HCT116 (cell line): ENCODE measurements at regions not wholly inside any gene's neighbourhood (a gene's known extent, or its start where the extent isn't known, plus 50 kb on each side); places are given as distances from the start of the nearest gene placed in this dataset.

Experiments
- ATAC-seq: fragments of 200-7000 bp; cut with Tn5 transposase; 2 replicates; pipeline ENCODE4 v1.9.1; 2020; ENCODE audit warnings: mild to moderate bottlenecking, moderate library complexity
- BruUV-seq: library from RNA; stranded (reverse); fragments of 400-500 nt; replicated peaks from 2 replicates; lab custom pipeline; 2021; lab: Mats Ljungman, UMichigan
- CTCF ChIA-PET: fragments of 300-600 bp; sonication (Branson Sonifier 250); formaldehyde crosslinking; loops from one replicate; lab custom pipeline; 2021; ENCODE audit warnings: antibody characterized with exemption; lab: Charles Lee
- POLR2A ChIA-PET: fragments of 300-600, 350-600 bp; sonication (Branson Sonifier 250); formaldehyde crosslinking; loops from one replicate; lab custom pipeline; 2021; ENCODE audit warnings: antibody characterized with exemption; lab: Charles Lee
- RAD21 ChIA-PET, 2 experiments: fragments of 300-600 bp; sonication (Branson Sonifier 250); formaldehyde crosslinking; loops; one replicate each; lab custom pipeline; 2023; ENCODE audit warnings: low total read pairs in 2 of 2; ENCODE audit not compliant: uncharacterized antibody in 2 of 2, unreplicated experiment in 2 of 2, low non-redundant PET in 1 of 2; lab: Charles Lee
- DNase-seq: peaks from one replicate; pipeline ENCODE4 v3.0.0-alpha.2; 2010; ENCODE audit warnings: low read depth, low spot score
- H2AFZ ChIP-seq: fragments of 200-600 bp; shearing (Covaris generic), sonication (generic); 2 replicates; pipeline ENCODE4 v1.6.1; 2017; ENCODE audit warnings: low read depth, mixed run types, mixed read lengths, antibody characterized with exemption, low read length; ENCODE audit not compliant: poor library complexity, severe bottlenecking
- H3K27ac ChIP-seq: 2 replicates; pipeline ENCODE4 v1.5.1; 2012; ENCODE audit warnings: low read depth, low read length
- H3K27me3 ChIP-seq: fragments of 200-600 bp; sonication (generic); 2 replicates; pipeline ENCODE4 v1.6.1; 2016; ENCODE audit warnings: mixed run types, low read length, mixed read lengths; ENCODE audit not compliant: insufficient read depth
- H3K36me3 ChIP-seq, 2 experiments: fragments of 200-500 bp in 1 of 2; fragments of 200-600 bp in 1 of 2; sonication (Bioruptor generic) in 1 of 2; sonication (generic) in 1 of 2; 2 replicates each; pipeline versions ENCODE4 v1.5.1 to v1.6.1; 2014 to 2016; ENCODE audit warnings: low read length in 2 of 2, inconsistent platforms in 1 of 2, mixed read lengths in 1 of 2, mixed run types in 1 of 2; ENCODE audit not compliant: insufficient read depth in 2 of 2, control insufficient read depth in 1 of 2
- H3K4me1 ChIP-seq, 2 experiments: fragments of 200-600 bp in 1 of 2; sonication (generic) in 1 of 2; 2 replicates each; pipeline versions ENCODE4 v1.5.1 to v1.6.1; 2012 to 2017; ENCODE audit warnings: low read length in 2 of 2, inconsistent platforms in 1 of 2, mild to moderate bottlenecking in 1 of 2, mixed read lengths in 1 of 2, mixed run types in 1 of 2, moderate library complexity in 1 of 2; ENCODE audit not compliant: insufficient read depth in 2 of 2, control insufficient read depth in 1 of 2
- H3K4me2 ChIP-seq: fragments of 200-600 bp; sonication (generic); 2 replicates; pipeline ENCODE4 v1.6.1; 2017; ENCODE audit warnings: mixed run types, low read length, mixed read lengths
- H3K4me3 ChIP-seq, 2 experiments: fragments of 200-600 bp in 1 of 2; sonication (generic) in 1 of 2; replicated peaks in 1 of 2; 2 replicates each; pipeline ENCODE4 v1.5.1; 2011 to 2016; ENCODE audit warnings: low read length in 2 of 2, control low read depth in 1 of 2, low read depth in 1 of 2, mild to moderate bottlenecking in 1 of 2, mixed read lengths in 1 of 2, mixed run types in 1 of 2
- H3K79me2 ChIP-seq: fragments of 200-600 bp; sonication (generic); 2 replicates; pipeline ENCODE4 v1.6.1; 2017; ENCODE audit warnings: mild to moderate bottlenecking, mixed run types, low read length, moderate library complexity, mixed read lengths; ENCODE audit not compliant: insufficient read depth
- H3K9ac ChIP-seq: fragments of 200-600 bp; sonication (generic); 2 replicates; pipeline ENCODE4 v1.6.1; 2016; ENCODE audit warnings: low read length, mixed read lengths
- H3K9me2 ChIP-seq: fragments of 200-600 bp; sonication (generic), shearing (Covaris generic); 2 replicates; pipeline ENCODE4 v1.6.1; 2017; ENCODE audit warnings: mixed run types, mild to moderate bottlenecking, moderate library complexity; ENCODE audit not compliant: insufficient read depth
- H3K9me3 ChIP-seq, 2 experiments: fragments of 200-500 bp in 1 of 2; fragments of 200-600 bp in 1 of 2; sonication (Bioruptor generic) in 1 of 2; sonication (generic) in 1 of 2; 2 replicates each; pipeline ENCODE4 v1.6.1; 2014 to 2017; ENCODE audit warnings: low read length in 2 of 2, mixed read lengths in 2 of 2, inconsistent platforms in 1 of 2, low read depth in 1 of 2, mild to moderate bottlenecking in 1 of 2, mixed run types in 1 of 2, moderate library complexity in 1 of 2; ENCODE audit not compliant: control insufficient read depth in 1 of 2, insufficient read depth in 1 of 2
- H4K20me1 ChIP-seq: fragments of 200-600 bp; sonication (generic), shearing (Covaris generic); 2 replicates; pipeline ENCODE4 v1.6.1; 2017; ENCODE audit warnings: mixed run types, mild to moderate bottlenecking, moderate library complexity; ENCODE audit not compliant: insufficient read depth
- CBX3 ChIP-seq: IDR thresholded peaks from 2 replicates; pipeline ENCODE4 v1.6.1; 2012; ENCODE audit warnings: low read depth
- CEBPB ChIP-seq: IDR thresholded peaks from 2 replicates; pipeline ENCODE4 v1.6.1; 2012; ENCODE audit warnings: low read depth
- EGR1 ChIP-seq: IDR thresholded peaks from 2 replicates; pipeline ENCODE4 v1.6.1; 2012; ENCODE audit warnings: low read depth
- ELF1 ChIP-seq: IDR thresholded peaks from 2 replicates; pipeline ENCODE4 v1.6.1; 2012; ENCODE audit warnings: low read depth, borderline replicate concordance
- EZH2 ChIP-seq: fragments of 200-600 bp; sonication (generic); IDR thresholded peaks from 2 replicates; pipeline ENCODE4 v1.6.1; 2017; ENCODE audit warnings: antibody characterized with exemption, mixed run types
- EZH2phosphoT487 ChIP-seq: fragments of 200-600 bp; IDR thresholded peaks from 2 replicates; pipeline ENCODE4 v1.6.1; 2018; ENCODE audit warnings: antibody characterized with exemption, borderline replicate concordance
- FOSL1 ChIP-seq: IDR thresholded peaks from 2 replicates; pipeline ENCODE4 v1.6.1; 2012; ENCODE audit warnings: low read depth
- JUND ChIP-seq: IDR thresholded peaks from 2 replicates; pipeline ENCODE4 v1.6.1; 2012
- POLR2A ChIP-seq: IDR thresholded peaks from 2 replicates; pipeline ENCODE4 v1.7.0; 2011; ENCODE audit warnings: borderline replicate concordance; ENCODE audit not compliant: insufficient read depth, insufficient read length; ENCODE audit errors: extremely low read depth
- POLR2AphosphoS5 ChIP-seq: IDR thresholded peaks from 2 replicates; pipeline ENCODE4 v1.6.1; 2011; ENCODE audit warnings: mild to moderate bottlenecking, low read depth, low read length, moderate library complexity
- SIN3A ChIP-seq: IDR thresholded peaks from 2 replicates; pipeline ENCODE4 v1.6.1; 2012; ENCODE audit warnings: low read depth
- SRF ChIP-seq: IDR thresholded peaks from 2 replicates; pipeline ENCODE4 v1.6.1; 2012; ENCODE audit warnings: low read depth
- TCF7L2 ChIP-seq: IDR thresholded peaks from 2 replicates; pipeline ENCODE4 v1.7.0; 2011; ENCODE audit warnings: borderline replicate concordance, inconsistent platforms; ENCODE audit not compliant: insufficient read depth, insufficient read length; ENCODE audit errors: extremely low read depth
- YY1 ChIP-seq: IDR thresholded peaks from 2 replicates; pipeline ENCODE4 v1.6.1; 2011; ENCODE audit warnings: low read length, low read depth, moderate library complexity, mild to moderate bottlenecking; ENCODE audit not compliant: insufficient replicate concordance; ENCODE audit errors: extremely low read depth
- ZFX ChIP-seq: fragments of 450-650 bp; IDR thresholded peaks from 2 replicates; pipeline ENCODE4 v1.6.1; 2017
- ZNF274 ChIP-seq: fragments of 200-500 bp; sonication (Bioruptor generic); IDR thresholded peaks from 2 replicates; pipeline ENCODE4 v1.6.1; 2014; ENCODE audit warnings: mild to moderate bottlenecking, low read depth, low read length, inconsistent platforms
- intact Hi-C: fragments of 100-400 bp; cut with micrococcal nuclease; formaldehyde crosslinking; loops from 2 replicates; pipeline ENCODE4 v1.10.0; 2022
- TF ChIP-seq, protein P1 (sequence below): IDR thresholded peaks from 2 replicates; pipeline ENCODE4 v1.6.1; 2012
- TF ChIP-seq, protein P2 (sequence below): IDR thresholded peaks from 2 replicates; pipeline ENCODE4 v1.6.1; 2011; ENCODE audit warnings: mild to moderate bottlenecking, low read length, moderate library complexity; ENCODE audit not compliant: insufficient replicate concordance; ENCODE audit errors: extremely low read depth
- TF ChIP-seq, protein P3 (sequence below): IDR thresholded peaks from 2 replicates; pipeline ENCODE4 v1.6.1; 2012; ENCODE audit warnings: low read depth
- TF ChIP-seq, protein P4 (sequence below): IDR thresholded peaks from 2 replicates; pipeline ENCODE4 v1.6.1; 2012

DNA sequence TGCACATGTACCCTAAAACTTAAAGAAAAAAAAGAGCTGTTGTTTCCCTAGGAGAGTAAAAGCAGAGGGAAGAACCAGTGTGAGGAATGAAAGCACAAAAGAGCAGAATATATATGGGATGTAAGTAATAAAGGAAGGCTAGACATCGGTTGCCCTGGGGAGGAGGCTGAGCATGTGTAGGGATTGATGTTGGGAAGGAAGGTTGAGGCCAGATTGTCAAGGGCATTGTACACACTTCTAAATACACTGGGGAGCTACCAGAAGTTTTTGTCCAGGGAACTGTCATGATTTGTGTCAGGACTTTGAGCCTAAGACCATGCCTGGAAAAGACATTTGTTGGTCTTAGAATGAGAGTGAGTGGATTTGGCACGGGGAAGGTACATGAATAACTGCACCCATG lies 467.1 kb downstream of the GPAT3 start:
- no peak overlapping the region for H3K4me2 ChIP-seq
- no peak overlapping the region for H3K27ac ChIP-seq
- no peak overlapping the region for H2AFZ ChIP-seq
- H3K4me1 ChIP-seq, result no peaks in the 10 kb centered on the region
- ChIA-PET POLR2A (no interaction called here), RAD21 (no interaction called here), CTCF (no interaction called here)
- intact Hi-C loops, result no loop called here
- H3K36me3 ChIP-seq, result no peaks in the 10 kb centered on the region
- H3K79me2 ChIP-seq, result no peaks in the 10 kb centered on the region
- no peaks in the 10 kb centered on the region for H4K20me1 ChIP-seq
- H3K9me2 ChIP-seq, result no peaks in the 10 kb centered on the region
- ATAC-seq, result no peak
- no TSS peak for BruUV-seq
- H3K4me3 ChIP-seq, result no peak overlapping the region
- no peak overlapping the region for H3K9ac ChIP-seq
- H3K9me3 ChIP-seq, result no peaks in the 10 kb centered on the region
- TF ChIP-seq, protein P1, sequence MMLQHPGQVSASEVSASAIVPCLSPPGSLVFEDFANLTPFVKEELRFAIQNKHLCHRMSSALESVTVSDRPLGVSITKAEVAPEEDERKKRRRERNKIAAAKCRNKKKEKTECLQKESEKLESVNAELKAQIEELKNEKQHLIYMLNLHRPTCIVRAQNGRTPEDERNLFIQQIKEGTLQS, result no peak
- TF ChIP-seq SIN3A (no peak), ZFX (no peak), CBX3 (no peak), POLR2AphosphoS5 (no peak), YY1 (no peak), EZH2 (no peak), EGR1 (no peak), TCF7L2 (no peak), EZH2phosphoT487 (no peak), FOSL1 (no peak), POLR2A (no peak), SRF (no peak), JUND (no peak), CEBPB (no peak), ZNF274 (no peak), ELF1 (no peak)
- TF ChIP-seq, protein P2, sequence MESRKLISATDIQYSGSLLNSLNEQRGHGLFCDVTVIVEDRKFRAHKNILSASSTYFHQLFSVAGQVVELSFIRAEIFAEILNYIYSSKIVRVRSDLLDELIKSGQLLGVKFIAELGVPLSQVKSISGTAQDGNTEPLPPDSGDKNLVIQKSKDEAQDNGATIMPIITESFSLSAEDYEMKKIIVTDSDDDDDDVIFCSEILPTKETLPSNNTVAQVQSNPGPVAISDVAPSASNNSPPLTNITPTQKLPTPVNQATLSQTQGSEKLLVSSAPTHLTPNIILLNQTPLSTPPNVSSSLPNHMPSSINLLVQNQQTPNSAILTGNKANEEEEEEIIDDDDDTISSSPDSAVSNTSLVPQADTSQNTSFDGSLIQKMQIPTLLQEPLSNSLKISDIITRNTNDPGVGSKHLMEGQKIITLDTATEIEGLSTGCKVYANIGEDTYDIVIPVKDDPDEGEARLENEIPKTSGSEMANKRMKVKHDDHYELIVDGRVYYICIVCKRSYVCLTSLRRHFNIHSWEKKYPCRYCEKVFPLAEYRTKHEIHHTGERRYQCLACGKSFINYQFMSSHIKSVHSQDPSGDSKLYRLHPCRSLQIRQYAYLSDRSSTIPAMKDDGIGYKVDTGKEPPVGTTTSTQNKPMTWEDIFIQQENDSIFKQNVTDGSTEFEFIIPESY, result no peak
- TF ChIP-seq, protein P3, sequence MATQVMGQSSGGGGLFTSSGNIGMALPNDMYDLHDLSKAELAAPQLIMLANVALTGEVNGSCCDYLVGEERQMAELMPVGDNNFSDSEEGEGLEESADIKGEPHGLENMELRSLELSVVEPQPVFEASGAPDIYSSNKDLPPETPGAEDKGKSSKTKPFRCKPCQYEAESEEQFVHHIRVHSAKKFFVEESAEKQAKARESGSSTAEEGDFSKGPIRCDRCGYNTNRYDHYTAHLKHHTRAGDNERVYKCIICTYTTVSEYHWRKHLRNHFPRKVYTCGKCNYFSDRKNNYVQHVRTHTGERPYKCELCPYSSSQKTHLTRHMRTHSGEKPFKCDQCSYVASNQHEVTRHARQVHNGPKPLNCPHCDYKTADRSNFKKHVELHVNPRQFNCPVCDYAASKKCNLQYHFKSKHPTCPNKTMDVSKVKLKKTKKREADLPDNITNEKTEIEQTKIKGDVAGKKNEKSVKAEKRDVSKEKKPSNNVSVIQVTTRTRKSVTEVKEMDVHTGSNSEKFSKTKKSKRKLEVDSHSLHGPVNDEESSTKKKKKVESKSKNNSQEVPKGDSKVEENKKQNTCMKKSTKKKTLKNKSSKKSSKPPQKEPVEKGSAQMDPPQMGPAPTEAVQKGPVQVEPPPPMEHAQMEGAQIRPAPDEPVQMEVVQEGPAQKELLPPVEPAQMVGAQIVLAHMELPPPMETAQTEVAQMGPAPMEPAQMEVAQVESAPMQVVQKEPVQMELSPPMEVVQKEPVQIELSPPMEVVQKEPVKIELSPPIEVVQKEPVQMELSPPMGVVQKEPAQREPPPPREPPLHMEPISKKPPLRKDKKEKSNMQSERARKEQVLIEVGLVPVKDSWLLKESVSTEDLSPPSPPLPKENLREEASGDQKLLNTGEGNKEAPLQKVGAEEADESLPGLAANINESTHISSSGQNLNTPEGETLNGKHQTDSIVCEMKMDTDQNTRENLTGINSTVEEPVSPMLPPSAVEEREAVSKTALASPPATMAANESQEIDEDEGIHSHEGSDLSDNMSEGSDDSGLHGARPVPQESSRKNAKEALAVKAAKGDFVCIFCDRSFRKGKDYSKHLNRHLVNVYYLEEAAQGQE, result no peak
- TF ChIP-seq, protein P4, sequence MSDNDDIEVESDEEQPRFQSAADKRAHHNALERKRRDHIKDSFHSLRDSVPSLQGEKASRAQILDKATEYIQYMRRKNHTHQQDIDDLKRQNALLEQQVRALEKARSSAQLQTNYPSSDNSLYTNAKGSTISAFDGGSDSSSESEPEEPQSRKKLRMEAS, result no peak
- H3K27me3 ChIP-seq, result no peaks in the 10 kb centered on the region
- DNase-seq, result no peak
